Fibroblast of lung (primary cell): ENCODE measurements at regions not wholly inside any gene's neighbourhood (a gene's known extent, or its start where the extent isn't known, plus 50 kb on each side); places are given as distances from the start of the nearest gene placed in this dataset.

Experiments used
- CTCF ChIP-seq, 2 donors: IDR thresholded peaks in 1 of 2; conservative IDR thresholded peaks in 1 of 2; 1 replicate in 1 of 2; 2 replicates in 1 of 2; pipeline ENCODE4 v1.5.1; 2011 to 2012; ENCODE audit warnings: low read length in 2 of 2, control low read depth in 1 of 2, inconsistent platforms in 1 of 2, low read depth in 1 of 2, mild to moderate bottlenecking in 1 of 2
- EZH2 ChIP-seq: IDR thresholded peaks from 2 replicates; pipeline ENCODE4 v1.5.1; 2012; ENCODE audit warnings: low read length, control low read depth, mild to moderate bottlenecking; ENCODE audit errors: missing control alignments

GRCh38 chr16:86099326-86099725 is 200.4 kb downstream of the IRF8 start:
- TF ChIP-seq CTCF (conservative IDR thresholded peaks at IDR 0.05 in 1 of 2, IDR thresholded peaks at IDR 0.05 in 1 of 2; ENCODE audit: low read depth in 1 of 2, low read length in 2 of 2) (no peak), EZH2 (no peak)
